ENCODE measurements at regions not wholly inside any gene's neighbourhood (a gene's known extent, or its start where the extent isn't known, plus 50 kb on each side); places are given as distances from the start of the nearest gene placed in this dataset.
"Not testable (repeated sequence)": the region's sequence is repeated elsewhere in the genome, so short reads cannot be mapped to it uniquely, and the experiment has no call there.

- not testable (repeated sequence) for H3K4me1 ChIP-seq, H3K27me3 ChIP-seq
These were observed 357.3 kb upstream of the WSB1 start for GRCh38 chr17:26936645-26937044.

GRCh38 chr17:26937750-26938322 lies 356.1 kb upstream of the WSB1 start:
- DNase-seq; H3K27ac ChIP-seq; H3K36me3 ChIP-seq; H3K4me1 ChIP-seq; intact Hi-C loops (cut with DNase I; ENCODE audit: low total_unique reads); H3K4me3 ChIP-seq; H3K27me3 ChIP-seq: not testable (repeated sequence)
- peaks cover 6 to 54% (median 40%) of the 10 kb centered on the region in 4 donors for H3K9me3 ChIP-seq
- 14 to 43% (median 33%) methylated on average over 1 of the region's 1 CpG for WGBS, 5 donors

More at GRCh38 chr17:26936645-26937044, 357.3 kb upstream of the WSB1 start:
- H3K9me3 ChIP-seq: peaks cover 6 to 54% (median 40%) of the 10 kb centered on the region in 4 donors
- intact Hi-C loops (cut with DNase I; ENCODE audit: low total_unique reads); DNase-seq; H3K36me3 ChIP-seq; H3K27ac ChIP-seq; H3K4me3 ChIP-seq: not testable (repeated sequence)
- 75 to 84% (median 79%) methylated on average over 4 of the region's 4 CpGs for WGBS, 5 donors

GRCh38 chr17:26939755-26940154 lies 354.2 kb upstream of the WSB1 start:
- 75 to 85% (median 82%) methylated on average over 8 of the region's 8 CpGs for WGBS, 5 donors
- H3K27me3 ChIP-seq; H3K36me3 ChIP-seq; DNase-seq; H3K4me1 ChIP-seq; intact Hi-C loops (cut with DNase I; ENCODE audit: low total_unique reads); H3K4me3 ChIP-seq; H3K27ac ChIP-seq: not testable (repeated sequence)
- peaks cover 6 to 54% (median 40%) of the 10 kb centered on the region in 4 donors for H3K9me3 ChIP-seq

- peaks cover 6 to 54% (median 40%) of the 10 kb centered on the region in 4 donors for H3K9me3 ChIP-seq
- DNase-seq; H3K4me3 ChIP-seq; H3K27ac ChIP-seq; intact Hi-C loops (cut with DNase I; ENCODE audit: low total_unique reads); H3K4me1 ChIP-seq; H3K27me3 ChIP-seq; H3K36me3 ChIP-seq: not testable (repeated sequence)
- WGBS, 5 donors: 36 to 47% (median 41%) methylated on average over 2 of the region's 2 CpGs
These were observed 353.3 kb upstream of the WSB1 start for GRCh38 chr17:26940587-26940986.

- no peak for TF ChIP-seq POLR2AphosphoS5 (IDR thresholded peaks at IDR 0.05)
- no peak for TF ChIP-seq POLR2A (IDR thresholded peaks at IDR 0.05)
- TF ChIP-seq EP300 (IDR thresholded peaks at IDR 0.05): no peak
- TF ChIP-seq CTCF (IDR thresholded peaks at IDR 0.05): no peak
- no peak for DNase-seq
- H3K9me3 ChIP-seq: peaks cover 0 to 28% (median 17%) of the 10 kb centered on the region in 4 donors
- H3K36me3 ChIP-seq: no peaks in the 10 kb centered on the region
- WGBS, 5 donors: 26 to 47% (median 42%) methylated on average over 74 to 91 of the region's 91 CpGs
- H3K4me3 ChIP-seq: no peak overlapping the region
- intact Hi-C loops (cut with DNase I; ENCODE audit: low total_unique reads): no loop called here
- no peaks in the 10 kb centered on the region for H3K4me1 ChIP-seq
- peaks cover 7 to 23% (median 9%) of the 10 kb centered on the region in 3 donors for H3K27me3 ChIP-seq
- H3K27ac ChIP-seq: no peak overlapping the region
These were observed 331.4 kb upstream of the WSB1 start for GRCh38 chr17:26962255-26963162.

- WGBS, 5 donors: 37 to 52% (median 44%) methylated on average over 19 to 26 of the region's 26 CpGs
- H3K36me3 ChIP-seq: no peaks in the 10 kb centered on the region
- no peak for TF ChIP-seq POLR2AphosphoS5 (IDR thresholded peaks at IDR 0.05)
- TF ChIP-seq POLR2A (IDR thresholded peaks at IDR 0.05): no peak
- no peak for TF ChIP-seq EP300 (IDR thresholded peaks at IDR 0.05)
- no peak for TF ChIP-seq CTCF (IDR thresholded peaks at IDR 0.05)
- no peak for DNase-seq
- peaks cover 0 to 28% (median 17%) of the 10 kb centered on the region in 4 donors for H3K9me3 ChIP-seq
- intact Hi-C loops (cut with DNase I; ENCODE audit: low total_unique reads): no loop called here
- peaks cover 7 to 23% (median 9%) of the 10 kb centered on the region in 3 donors for H3K27me3 ChIP-seq
- H3K4me1 ChIP-seq: no peaks in the 10 kb centered on the region
- no peak overlapping the region for H3K27ac ChIP-seq
- H3K4me3 ChIP-seq: no peak overlapping the region
These were observed 330.8 kb upstream of the WSB1 start for GRCh38 chr17:26963163-26963503.

GRCh38 chr17:26965898-26966624 lies 327.9 kb upstream of the WSB1 start:
- WGBS, 5 donors: 58 to 85% (median 66%) methylated on average over 1 of the region's 1 CpG
- Histone ChIP-seq H3K27me3 (peaks cover 7 to 23% (median 9%) of the 10 kb centered on the region in 3 donors), H3K9me3 (peaks cover 0 to 28% (median 17%) of the 10 kb centered on the region in 4 donors)
- H3K4me1 ChIP-seq; H3K36me3 ChIP-seq; H3K4me3 ChIP-seq; H3K27ac ChIP-seq; intact Hi-C loops (cut with DNase I; ENCODE audit: low total_unique reads); DNase-seq: not testable (repeated sequence)

GRCh38 chr17:26966625-26967179 lies 327.2 kb upstream of the WSB1 start:
- H3K4me3 ChIP-seq; intact Hi-C loops (cut with DNase I; ENCODE audit: low total_unique reads); H3K36me3 ChIP-seq; H3K4me1 ChIP-seq; H3K27ac ChIP-seq; DNase-seq: not testable (repeated sequence)
- WGBS, 5 donors: 46 to 67% (median 49%) methylated on average over 2 of the region's 2 CpGs
- H3K27me3 ChIP-seq: peaks cover 7 to 23% (median 9%) of the 10 kb centered on the region in 3 donors
- H3K9me3 ChIP-seq: peaks cover 0 to 28% (median 17%) of the 10 kb centered on the region in 4 donors
